GM21619 (cell line): ENCODE measurements at regions not wholly inside any gene's neighbourhood (a gene's known extent, or its start where the extent isn't known, plus 50 kb on each side); places are given as distances from the start of the nearest gene placed in this dataset.
"Not testable (repeated sequence)": the region's sequence is repeated elsewhere in the genome, so short reads cannot be mapped to it uniquely, and the experiment has no call there.

Source experiments
- ATAC-seq: cut with Tn5 transposase; IDR thresholded peaks from one replicate; pipeline ENCODE4 v1.9.1; 2021; ENCODE audit not compliant: unreplicated experiment

DNA sequence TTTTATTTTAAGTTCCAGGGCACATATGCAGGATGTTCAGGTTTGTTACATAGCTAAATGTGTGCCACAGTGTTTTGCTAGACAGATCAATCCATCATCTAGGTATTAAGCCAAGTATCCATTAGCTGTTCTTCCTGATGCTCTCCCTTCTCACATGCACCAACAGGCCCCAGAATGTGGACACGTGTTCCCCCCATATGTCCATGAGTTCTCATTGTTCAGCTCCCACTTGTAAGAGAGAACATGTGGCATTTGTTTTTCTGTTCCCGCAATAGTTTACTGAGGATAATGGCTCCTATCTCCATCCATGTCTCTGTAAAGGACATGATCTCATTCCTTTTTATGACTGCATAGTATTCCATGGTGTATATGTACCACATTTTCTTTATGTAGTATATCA is 374.8 kb upstream of the FAT1 start:
- no peak for ATAC-seq

DNA sequence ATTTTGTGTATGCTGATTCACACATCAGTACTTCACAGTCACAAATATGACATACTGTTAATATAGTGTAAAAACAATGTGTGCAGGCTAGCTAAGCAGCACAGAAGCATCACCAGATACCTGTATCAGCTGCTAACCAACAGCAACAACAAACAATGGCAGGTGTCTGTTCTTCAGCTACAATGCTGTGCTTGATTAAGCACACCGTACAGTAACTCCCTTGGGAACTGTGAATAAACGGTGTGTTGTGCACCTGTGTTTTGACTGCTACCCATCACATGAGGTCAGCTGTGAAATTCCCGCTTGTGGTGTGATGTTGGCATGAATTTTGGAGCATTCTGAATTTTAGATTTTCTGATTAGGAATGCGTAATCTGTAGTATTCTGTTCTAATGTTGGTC is 379.7 kb upstream of the FAT1 start:
- no peak for ATAC-seq

DNA sequence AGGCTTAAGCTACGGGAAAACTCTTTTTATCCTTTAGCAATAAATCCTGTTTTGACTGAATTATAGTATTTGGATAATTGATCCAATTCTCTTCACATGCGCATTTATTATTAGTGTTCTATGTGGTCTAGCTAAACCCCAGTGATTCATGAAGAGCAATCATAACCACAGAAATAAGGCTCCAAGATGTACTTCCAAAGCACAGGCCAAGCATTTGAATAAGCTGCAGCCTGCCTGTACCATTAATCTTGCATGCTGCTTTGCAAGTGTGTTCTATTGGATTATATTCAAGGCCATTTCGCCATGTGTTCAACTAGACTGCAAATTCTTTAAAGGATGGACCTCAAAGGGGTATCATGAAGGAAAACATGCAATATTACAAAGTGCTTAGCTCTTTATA is 385.2 kb upstream of the FAT1 start:
- ATAC-seq = no peak

DNA sequence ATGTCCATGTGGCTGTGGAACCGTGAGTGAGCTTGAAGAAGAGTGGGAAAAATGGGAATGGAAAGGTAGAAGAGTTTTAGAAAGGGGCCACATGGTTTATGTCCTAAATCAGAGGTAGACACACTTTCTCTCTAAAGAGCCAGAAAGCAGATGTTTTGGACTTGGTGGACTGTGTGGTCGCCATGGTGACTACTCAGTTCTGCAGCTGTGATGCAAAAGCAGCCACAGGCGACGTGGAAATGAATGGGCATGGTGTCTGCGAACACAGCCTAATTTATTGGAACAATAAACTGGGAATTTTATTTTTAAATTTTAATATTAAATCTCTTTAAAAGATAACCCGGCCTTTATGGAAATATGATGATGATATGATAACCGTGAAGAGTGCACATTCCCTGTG is 386.0 kb upstream of the FAT1 start:
- no peak for ATAC-seq

DNA sequence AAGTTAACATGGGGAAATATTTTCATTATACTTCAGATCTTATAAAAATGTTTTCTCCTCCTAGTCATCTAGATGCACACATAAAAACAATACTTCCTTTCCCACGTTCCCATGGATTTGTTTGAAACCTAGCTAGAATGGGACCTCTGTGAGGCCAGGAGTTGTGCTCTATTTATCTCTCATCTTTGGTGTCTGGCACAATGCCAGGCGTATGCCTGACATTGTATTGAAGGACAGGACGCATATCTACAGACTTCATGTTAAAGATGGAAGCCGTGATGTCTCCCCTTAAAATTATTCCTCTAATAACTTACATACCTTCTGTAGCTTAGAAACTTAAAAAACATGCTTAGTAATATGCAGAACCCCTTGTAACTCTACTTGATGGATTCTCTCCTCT is 394.5 kb upstream of the FAT1 start:
- no peak for ATAC-seq

DNA sequence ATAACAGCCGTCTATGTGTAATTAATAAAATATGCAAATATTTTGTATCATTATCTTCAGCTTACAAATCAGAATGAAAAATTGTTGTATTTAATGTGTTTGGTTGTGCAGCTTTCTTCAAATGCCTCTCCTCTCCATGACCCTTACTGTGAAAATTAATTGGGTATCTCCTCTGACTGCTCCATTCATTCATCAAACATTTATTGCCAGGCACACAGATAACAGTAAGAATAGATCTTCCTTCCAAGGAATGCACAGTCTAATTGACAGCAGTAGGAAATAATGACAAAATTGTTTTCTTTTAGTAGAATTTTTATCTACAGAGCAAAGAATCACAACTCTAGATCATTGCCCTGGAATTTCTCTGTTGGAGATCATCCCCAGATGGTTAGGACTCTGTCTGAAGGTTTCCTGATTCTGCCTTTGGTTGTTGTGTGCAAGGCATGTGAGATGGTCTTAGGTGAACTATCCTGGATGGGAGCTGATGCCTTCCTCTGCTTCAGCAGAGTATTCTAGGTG is 395.0 kb upstream of the FAT1 start:
- ATAC-seq = no peak

DNA sequence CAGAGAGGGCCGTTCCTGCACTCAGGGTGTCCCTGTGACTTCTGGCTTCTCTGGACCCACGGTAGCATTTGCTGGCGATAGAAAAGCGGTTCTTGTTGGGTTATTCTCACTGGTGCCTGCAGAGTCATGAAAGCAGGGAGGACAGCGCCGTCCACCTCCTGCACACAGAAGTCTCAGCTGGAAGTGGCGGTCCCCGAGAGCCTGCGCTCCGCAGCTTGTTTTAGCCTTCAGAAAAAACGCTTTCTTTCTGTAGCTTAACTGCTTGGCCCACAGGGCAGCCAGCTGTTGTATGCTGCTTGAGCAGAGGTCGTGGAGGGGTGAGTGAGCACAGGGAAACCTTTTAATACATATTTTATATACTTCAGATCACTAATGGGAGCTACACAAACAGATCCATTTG is 400.7 kb upstream of the FAT1 start:
- no peak for ATAC-seq

DNA sequence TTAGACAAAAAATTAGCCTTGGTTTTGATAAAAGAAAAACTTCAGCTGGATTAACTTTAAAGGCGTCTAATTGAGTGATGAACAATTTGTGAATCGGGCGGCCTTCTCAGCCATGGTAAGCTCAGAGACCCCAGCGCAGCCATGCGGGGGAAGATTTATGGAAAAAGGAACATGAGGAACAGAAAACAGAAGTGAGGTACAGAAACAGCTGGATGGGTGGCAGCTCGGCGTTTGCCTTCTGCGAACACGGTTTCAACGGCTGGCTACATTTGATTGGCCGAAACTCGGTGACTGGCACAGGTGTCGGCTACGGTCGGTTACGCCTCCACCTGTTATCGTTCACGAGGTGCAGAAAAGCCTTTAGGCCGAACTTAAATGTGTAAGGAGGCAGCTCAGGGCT is 401.4 kb upstream of the FAT1 start:
- no peak for ATAC-seq

DNA sequence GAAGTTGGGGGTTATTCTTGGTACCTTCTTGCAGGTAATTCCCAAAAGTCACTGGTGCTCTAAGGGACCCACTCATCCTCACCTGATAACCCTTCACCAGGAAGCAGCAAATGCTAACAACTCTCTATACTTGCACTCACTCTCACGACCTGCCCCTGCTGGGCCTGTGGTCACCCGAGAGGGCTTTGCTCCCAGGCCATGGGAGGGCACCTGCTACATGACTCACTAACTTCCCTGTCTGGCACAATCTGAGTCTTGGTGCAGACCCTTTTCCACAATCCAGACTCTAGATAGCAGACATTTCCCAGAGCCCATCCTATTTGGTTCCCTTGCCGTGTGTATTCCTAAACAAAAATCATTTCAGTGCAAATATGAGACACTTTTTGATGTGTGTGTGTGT is 403.8 kb upstream of the FAT1 start:
- no peak for ATAC-seq

DNA sequence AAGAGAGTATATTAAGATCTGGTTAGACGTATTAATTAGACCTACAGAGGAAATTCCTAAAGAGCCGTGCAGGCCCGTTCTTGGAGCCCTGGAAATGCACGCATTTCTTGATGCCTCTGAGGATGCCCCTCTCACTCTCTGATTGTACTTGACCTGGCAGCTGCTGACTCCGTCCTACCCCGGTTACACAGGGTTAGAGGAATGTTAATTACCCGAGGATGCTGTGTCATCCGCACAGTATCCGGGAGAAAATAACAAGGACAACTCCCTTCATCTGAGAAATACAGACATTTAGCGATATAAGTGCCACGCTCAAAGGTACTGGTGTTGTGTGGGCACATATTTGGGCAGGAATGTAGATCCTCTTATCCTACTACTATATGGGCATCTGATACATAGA is 404.6 kb upstream of the FAT1 start:
- no peak for ATAC-seq

DNA sequence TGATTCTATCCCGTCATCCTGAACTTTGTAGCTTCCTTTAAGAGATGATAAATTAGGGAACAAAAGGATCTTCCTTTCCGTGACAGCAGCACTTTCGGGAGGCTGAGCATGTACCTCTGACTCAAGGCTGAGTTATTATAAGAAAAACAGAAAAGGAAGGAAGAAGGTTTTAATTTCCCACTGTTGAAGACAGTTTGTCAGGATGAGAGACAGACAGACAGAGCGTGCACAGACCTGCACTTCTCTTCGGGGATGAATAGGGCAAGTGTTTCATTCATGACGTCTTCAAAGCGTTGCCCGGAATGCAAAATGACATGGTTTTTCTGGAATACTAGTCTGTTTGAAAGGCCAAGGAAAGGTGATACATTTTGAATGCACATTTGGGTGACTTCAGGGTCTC is 405.3 kb upstream of the FAT1 start:
- ATAC-seq = no peak

DNA sequence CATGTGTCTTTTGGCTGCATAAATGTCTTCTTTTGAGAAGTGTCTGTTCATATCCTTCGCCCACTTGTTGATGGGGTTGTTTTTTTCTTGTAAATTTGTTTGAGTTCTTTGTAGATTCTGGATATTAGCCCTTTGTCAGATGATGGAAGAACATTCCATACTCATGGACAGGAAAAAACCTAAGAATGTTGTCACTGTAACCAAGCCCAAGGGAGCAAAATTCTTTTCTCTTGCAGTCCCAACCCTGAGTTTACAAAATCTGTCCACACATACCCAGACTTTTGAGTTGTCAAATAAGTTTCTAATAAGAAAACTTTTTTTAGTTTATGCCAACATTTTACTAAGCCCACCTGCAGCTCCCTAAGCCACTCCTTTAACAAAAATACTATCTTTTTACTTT is 408.2 kb upstream of the FAT1 start:
- ATAC-seq = not testable (repeated sequence)

DNA sequence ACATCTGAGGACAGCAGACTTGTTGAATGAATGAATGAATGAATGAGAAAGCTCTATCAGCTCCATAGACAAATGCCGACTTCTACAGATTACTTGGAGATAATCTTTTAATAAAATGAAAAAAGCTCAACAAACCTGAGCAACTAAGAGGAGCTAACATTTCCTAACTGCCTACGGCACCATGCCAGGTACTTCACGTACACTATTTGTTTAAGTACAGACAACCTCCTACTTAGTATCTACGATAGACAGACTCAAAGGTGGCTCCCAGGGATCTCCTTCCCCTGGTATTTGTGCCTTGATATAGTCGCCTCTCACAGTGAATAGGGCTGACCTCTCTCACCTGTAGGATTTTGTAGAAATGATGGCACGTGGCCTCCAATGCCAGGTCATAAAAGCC is 412.2 kb upstream of the FAT1 start:
- no peak for ATAC-seq

DNA sequence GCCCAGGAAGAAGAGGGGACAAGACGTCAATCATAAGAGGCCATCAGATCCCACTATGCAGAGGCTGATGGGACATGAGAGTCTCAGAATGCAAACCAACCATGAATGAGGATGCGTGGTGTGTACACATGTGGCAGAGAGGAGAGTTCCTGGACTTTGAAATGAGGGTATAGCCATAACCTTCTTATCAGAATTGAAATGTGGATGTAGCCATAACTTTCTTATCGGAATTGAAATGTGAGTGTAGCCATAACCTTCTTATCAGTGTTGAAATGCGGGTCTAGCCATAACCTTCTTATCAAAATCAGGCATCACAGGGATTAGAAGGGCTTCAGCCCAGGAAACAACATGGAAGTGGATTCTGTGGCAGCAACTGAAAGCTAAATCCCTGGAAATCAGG is 415.5 kb upstream of the FAT1 start:
- ATAC-seq = no peak

DNA sequence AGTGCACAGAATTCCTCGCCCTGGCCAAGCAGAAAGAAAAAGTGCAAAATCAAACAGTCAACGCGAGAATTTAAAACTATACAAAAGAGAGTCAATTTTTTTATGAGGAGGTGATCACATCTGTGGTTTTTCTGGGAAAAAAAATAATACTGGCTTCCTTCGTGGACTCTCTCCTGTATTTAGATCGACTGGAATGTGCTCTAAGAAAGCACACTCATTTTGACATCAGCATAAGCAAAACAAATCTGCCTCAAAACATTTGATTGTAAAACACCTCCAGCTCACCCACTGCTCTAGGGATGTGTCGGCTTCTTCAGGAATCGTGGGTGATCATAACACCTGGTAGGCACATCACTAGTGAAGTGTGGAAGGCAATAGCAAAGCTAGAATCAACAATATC is 417.4 kb upstream of the FAT1 start:
- no peak for ATAC-seq

DNA sequence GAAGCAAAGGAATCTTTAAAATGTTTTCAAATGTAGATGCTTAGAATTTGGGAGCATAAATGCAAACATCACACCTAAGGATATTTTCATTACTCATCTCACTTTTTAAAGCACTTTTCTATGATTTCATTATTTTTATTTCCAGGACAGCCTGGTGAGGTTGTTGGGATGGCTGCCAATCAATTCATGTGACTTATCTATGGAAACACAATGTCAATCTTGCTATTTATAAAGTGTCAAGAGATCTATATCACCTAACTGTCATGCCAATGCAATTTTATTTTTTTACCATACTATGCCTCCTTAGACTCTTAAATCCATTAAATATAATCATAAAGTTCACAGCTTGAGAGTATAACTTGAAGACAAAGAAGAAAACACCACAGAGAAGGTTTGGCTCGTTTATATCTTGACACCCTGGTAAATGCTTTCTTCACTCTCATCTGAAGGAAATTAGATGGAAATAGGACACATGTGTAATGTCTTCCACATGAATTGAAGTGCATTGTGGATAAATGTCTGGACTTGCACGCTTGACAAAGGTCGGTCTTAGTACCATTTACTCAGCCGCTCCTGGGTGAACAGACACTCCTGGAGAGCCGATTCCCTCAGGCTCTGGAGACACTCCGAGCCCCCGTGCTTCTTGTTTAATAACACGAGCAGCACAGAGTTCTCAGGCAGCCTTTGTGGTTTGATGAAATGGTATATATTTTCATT is 425.7 kb upstream of the FAT1 start:
- no peak for ATAC-seq

DNA sequence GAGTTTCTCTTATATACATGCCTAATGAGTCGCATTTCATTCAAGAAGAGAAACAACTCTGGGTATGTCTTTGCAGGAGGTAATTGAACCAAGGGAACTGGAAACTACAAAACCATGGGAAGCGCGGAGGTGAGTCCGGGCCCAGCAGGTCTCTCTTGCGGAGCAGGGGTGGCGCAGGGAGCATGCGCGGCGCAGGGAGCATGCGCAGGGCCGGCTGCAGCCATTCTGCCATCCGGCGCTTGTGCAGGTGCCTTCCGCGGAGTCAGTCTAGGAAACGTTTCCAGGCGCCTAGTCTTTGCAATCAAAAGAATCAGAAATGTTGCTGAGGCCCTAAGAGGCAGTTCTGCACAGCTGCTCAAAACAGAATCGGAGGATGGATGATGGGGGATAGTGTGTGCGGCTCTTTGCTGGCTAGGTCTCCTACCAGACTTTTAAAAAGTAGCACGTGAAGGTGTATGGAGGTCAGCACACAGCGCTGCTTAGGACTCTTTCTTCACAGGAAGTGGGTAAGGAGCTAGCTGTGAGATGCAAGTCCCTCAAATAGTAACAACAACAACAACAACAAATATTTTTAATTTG is 433.8 kb upstream of the FAT1 start:
- ATAC-seq = no peak

DNA sequence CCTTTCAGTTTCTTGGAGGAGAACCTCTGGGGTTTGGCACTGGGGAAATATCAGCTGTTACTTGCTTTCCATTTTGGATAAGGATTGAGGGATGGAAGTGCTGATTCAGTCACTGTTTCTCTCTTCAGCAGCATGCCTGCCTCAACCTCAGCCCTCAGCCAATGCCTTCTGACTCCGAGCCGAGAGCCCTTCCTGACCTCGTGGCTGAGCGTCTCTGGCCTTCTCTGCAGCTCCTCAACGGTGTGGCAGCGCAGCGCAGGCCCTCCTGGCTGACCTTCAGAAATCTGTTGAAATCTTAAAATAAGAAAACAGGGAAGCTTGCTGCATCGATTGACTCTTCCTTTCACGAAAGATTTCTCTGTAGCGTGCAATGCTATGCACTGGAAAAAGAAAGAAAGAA is 434.3 kb upstream of the FAT1 start:
- ATAC-seq = no peak

DNA sequence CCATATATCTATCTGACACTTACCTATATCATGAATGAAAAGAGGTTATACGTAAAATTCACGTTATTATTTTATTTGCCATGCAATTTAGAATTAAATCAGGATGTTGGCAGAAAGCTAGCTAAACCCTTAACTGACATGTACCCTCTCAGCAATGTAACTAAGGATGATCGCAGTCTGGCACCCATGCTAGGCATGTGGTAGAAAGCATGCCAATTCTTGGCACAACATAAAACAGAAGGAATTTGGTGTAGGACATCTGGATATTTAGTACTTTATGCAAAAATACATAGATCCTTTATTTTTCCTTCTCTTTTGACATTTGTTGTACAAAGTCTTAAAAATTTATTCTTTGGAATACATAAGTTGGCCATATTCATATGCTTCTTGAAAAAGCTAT is 436.8 kb upstream of the FAT1 start:
- no peak for ATAC-seq

DNA sequence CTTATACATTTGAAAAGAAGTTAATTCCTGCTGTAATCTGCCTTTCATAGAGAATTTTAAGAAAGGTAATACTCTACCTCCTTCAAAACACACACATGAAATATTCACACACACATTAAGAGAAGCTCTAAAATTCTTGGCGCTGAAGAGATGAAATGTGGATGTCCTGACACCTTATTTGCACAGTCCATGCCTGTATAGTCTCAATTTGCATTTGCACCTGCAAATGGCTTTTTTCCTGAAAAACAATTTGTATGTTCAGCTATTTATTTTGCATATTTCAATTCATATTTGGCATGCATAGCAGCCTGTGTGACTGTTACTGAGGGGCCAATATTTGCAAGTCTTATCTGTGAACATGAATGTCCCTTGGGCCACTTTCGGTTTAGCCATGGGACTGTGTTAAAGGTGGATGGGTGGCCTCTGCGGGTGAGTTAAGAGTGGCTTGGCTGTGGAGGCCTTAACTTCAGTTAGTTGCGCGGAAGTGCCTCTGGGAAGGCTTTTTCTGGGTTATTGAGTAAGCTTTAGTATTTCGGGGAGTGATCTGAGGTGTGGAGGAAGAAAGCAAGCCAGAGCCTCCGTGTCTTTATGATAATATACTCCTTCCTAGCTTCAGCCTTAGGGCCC is 443.3 kb upstream of the FAT1 start:
- no peak for ATAC-seq

DNA sequence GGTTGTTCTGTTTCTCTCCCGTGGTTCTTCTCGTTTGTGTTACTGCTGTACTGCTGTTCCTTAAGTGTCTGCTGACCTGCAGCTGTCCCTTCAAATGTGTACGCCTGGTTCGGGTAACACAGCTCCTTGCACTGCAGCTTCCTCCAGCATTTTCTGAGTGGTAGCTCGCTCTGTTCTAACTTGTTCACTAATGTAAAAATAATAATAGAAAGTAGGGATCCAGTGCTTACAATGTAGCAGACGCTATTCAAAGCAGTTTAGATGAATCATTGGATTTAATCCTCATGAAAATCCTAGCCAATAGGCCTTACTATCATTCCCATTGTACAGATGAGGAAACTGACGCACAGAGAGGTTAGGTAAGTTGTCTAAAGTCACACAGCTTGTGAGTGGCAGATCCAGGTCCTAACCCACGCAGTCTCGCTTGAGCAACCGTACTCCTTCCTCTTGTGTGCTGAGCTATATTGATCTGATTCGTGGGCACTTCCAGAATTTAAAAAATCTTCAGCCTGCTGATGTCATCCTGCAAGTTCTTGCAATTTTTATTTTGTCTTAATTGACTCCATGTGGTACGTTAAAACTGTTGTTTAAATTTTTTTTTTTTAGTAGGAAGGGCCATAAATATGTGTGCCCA is 448.2 kb upstream of the FAT1 start:
- ATAC-seq = no peak

DNA sequence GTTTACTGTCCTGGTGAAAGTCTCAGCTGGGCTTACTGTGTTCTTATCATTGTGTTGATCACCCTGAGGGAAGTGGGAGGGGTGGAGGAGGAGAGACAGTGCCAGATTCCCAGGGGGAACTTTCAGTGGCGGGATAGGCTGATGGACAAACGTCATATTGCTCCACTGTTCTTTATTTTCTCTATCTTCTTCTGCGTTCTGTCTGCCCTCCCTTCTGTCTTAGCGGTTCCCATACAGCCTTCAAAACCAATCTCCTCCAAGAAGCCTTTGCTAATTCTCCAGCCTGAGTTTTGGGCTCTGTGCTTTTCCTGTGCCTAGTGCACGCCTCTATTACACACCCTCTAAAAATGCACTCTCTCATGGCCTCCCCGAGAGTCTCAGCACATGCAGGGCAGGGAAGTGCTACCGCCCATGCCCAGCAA is 448.7 kb upstream of the FAT1 start:
- ATAC-seq = no peak
